OCI-LY7 (cell line): ENCODE measurements at regions not wholly inside any gene's neighbourhood (a gene's known extent, or its start where the extent isn't known, plus 50 kb on each side); places are given as distances from the start of the nearest gene placed in this dataset.

Source experiments
- CTCF ChIP-seq: fragments of 200-600 bp; sonication (generic); conservative IDR thresholded peaks from 2 replicates; pipeline ENCODE4 v1.5.1; 2014; ENCODE audit warnings: mild to moderate bottlenecking, antibody characterized with exemption, low read length, moderate library complexity, mixed read lengths
- EZH2phosphoT487 ChIP-seq: fragments of 200-600 bp; sonication (generic); IDR thresholded peaks from 2 replicates; pipeline ENCODE4 v1.6.1; 2018; ENCODE audit warnings: low read depth, borderline replicate concordance, mild to moderate bottlenecking, mixed run types, antibody characterized with exemption, low read length, moderate library complexity, mixed read lengths

- TF ChIP-seq CTCF, result no peak
- no peak for TF ChIP-seq EZH2phosphoT487
These were observed 103.3 kb upstream of the USP29 start for GRCh38 chr19:57016491-57016890.
